Smooth muscle cell (in vitro differentiated cells): ENCODE measurements at regions not wholly inside any gene's neighbourhood (a gene's known extent, or its start where the extent isn't known, plus 50 kb on each side); places are given as distances from the start of the nearest gene placed in this dataset.

Source experiments
- DNase-seq: peaks from one replicate; lab custom pipeline; 2025; ENCODE audit not compliant: unreplicated experiment; lab: John Stamatoyannopoulos, UW
- H2AFZ ChIP-seq: fragments of 200-600 bp; sonication (generic); 2 replicates; pipeline ENCODE4 v1.6.0; 2016; ENCODE audit warnings: antibody characterized with exemption, low read depth, mild to moderate bottlenecking
- H3F3A ChIP-seq: fragments of 200-600 bp; sonication (generic); 2 replicates; pipeline ENCODE4 v1.6.0; 2017; ENCODE audit warnings: antibody characterized with exemption, low read depth
- H3K27ac ChIP-seq: fragments of 200-600 bp; sonication (generic); 2 replicates; pipeline ENCODE4 v1.5.1; 2016; ENCODE audit warnings: low read depth, mild to moderate bottlenecking
- H3K27me3 ChIP-seq: fragments of 200-600 bp; sonication (generic); 2 replicates; pipeline ENCODE4 v1.6.1; 2016; ENCODE audit warnings: low read depth, mild to moderate bottlenecking
- H3K36me3 ChIP-seq: fragments of 200-600 bp; sonication (generic); 2 replicates; pipeline ENCODE4 v1.5.1; 2016; ENCODE audit warnings: low read depth
- H3K4me1 ChIP-seq: fragments of 200-600 bp; sonication (generic); 2 replicates; pipeline ENCODE4 v1.5.1; 2016; ENCODE audit warnings: low read depth
- H3K4me2 ChIP-seq: fragments of 200-600 bp; sonication (generic); 2 replicates; pipeline ENCODE4 v1.6.0; 2016; ENCODE audit warnings: mild to moderate bottlenecking
- H3K4me3 ChIP-seq: fragments of 200-600 bp; sonication (generic); 2 replicates; pipeline ENCODE4 v1.5.1; 2016; ENCODE audit warnings: mild to moderate bottlenecking
- H3K79me2 ChIP-seq: fragments of 200-600 bp; sonication (generic); 2 replicates; pipeline ENCODE4 v1.6.0; 2016; ENCODE audit warnings: low read depth, mild to moderate bottlenecking
- H3K9ac ChIP-seq: fragments of 200-600 bp; sonication (generic); 2 replicates; pipeline ENCODE4 v1.6.0; 2016; ENCODE audit warnings: low read depth
- H3K9me3 ChIP-seq: fragments of 200-600 bp; sonication (generic); replicated peaks from 2 replicates; pipeline ENCODE4 v1.5.1; 2016; ENCODE audit warnings: low read depth
- H4K20me1 ChIP-seq: fragments of 200-600 bp; sonication (generic); 2 replicates; pipeline ENCODE4 v1.6.0; 2016; ENCODE audit warnings: low read depth
- WGBS: methylation state at CpG from one replicate; pipeline ENCODE4 v1.1.7; 2016; ENCODE audit warnings: low lambda C conversion rate; 5-methylcytosine and 5-hydroxymethylcytosine counted together
- TF ChIP-seq, protein P1 (sequence below): fragments of 200-600 bp; sonication (generic); IDR thresholded peaks from 2 replicates; pipeline ENCODE4 v1.5.1; 2017; ENCODE audit warnings: borderline replicate concordance, mild to moderate bottlenecking, antibody characterized with exemption; ENCODE audit not compliant: insufficient read depth, poor library complexity, severe bottlenecking

DNA sequence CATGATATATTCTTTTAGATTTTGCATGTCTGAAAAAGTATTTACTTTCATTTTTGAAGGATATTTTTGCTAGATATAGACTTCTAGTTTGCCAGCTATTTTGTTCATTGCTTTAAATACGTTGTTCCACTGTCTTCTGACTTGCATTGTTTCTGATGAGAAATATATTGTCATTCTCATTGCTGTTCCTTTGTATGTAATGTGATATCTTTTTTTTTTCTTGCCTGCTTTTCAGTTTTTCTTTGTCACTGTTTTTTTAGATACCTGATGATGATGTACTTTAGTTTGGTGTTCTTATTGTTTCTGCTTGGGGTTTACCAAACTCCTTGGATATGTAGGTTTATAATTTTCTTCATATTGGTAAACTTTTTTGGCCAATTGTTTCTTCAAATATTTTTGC is 107.9 kb downstream of the SNAPC1 start:
- no peak for DNase-seq
- Histone ChIP-seq H2AFZ (no peak overlapping the region), H3K4me1 (no peaks in the 10 kb centered on the region), H3K9me3 (peaks cover 8% of the 10 kb centered on the region), H3K79me2 (no peaks in the 10 kb centered on the region), H3F3A (no peaks in the 10 kb centered on the region), H3K27ac (no peak overlapping the region), H3K9ac (no peak overlapping the region), H3K36me3 (no peaks in the 10 kb centered on the region), H3K27me3 (no peaks in the 10 kb centered on the region), H3K4me3 (no peak overlapping the region), H3K4me2 (no peak overlapping the region), H4K20me1 (no peaks in the 10 kb centered on the region)
- TF ChIP-seq, protein P1, sequence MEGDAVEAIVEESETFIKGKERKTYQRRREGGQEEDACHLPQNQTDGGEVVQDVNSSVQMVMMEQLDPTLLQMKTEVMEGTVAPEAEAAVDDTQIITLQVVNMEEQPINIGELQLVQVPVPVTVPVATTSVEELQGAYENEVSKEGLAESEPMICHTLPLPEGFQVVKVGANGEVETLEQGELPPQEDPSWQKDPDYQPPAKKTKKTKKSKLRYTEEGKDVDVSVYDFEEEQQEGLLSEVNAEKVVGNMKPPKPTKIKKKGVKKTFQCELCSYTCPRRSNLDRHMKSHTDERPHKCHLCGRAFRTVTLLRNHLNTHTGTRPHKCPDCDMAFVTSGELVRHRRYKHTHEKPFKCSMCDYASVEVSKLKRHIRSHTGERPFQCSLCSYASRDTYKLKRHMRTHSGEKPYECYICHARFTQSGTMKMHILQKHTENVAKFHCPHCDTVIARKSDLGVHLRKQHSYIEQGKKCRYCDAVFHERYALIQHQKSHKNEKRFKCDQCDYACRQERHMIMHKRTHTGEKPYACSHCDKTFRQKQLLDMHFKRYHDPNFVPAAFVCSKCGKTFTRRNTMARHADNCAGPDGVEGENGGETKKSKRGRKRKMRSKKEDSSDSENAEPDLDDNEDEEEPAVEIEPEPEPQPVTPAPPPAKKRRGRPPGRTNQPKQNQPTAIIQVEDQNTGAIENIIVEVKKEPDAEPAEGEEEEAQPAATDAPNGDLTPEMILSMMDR: no peak
- 92% methylated on average over 1 of the region's 1 CpG for WGBS

DNA sequence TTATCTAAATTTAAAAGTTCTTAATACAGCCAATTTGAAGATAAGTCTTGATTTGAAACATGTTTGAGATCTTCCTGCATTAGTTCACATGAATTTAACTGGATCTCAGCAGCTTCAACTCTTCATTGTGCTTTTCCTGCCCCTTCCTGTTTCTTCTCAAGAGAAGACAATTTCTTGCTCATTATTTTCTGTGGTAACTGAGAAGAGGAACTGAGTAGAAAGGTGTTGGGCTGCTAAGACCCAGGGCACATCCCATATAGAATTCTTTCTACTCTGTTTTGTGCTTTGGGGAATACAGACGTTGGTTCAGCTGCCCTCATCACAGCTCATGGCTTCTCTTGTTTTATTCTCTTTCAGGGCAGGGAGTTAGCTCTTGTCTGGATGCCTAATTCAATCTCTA is 110.2 kb downstream of the SNAPC1 start:
- TF ChIP-seq, protein P1: no peak
- Histone ChIP-seq H4K20me1 (no peaks in the 10 kb centered on the region), H3K79me2 (no peaks in the 10 kb centered on the region), H3K4me3 (no peak overlapping the region), H3K27ac (no peak overlapping the region), H3F3A (no peaks in the 10 kb centered on the region), H3K9me3 (peaks cover 8% of the 10 kb centered on the region), H3K4me1 (no peaks in the 10 kb centered on the region), H3K36me3 (no peaks in the 10 kb centered on the region), H2AFZ (no peak overlapping the region), H3K9ac (no peak overlapping the region), H3K27me3 (no peaks in the 10 kb centered on the region), H3K4me2 (no peak overlapping the region)
- no peak for DNase-seq
- 73% methylated on average over 1 of the region's 1 CpG for WGBS

DNA sequence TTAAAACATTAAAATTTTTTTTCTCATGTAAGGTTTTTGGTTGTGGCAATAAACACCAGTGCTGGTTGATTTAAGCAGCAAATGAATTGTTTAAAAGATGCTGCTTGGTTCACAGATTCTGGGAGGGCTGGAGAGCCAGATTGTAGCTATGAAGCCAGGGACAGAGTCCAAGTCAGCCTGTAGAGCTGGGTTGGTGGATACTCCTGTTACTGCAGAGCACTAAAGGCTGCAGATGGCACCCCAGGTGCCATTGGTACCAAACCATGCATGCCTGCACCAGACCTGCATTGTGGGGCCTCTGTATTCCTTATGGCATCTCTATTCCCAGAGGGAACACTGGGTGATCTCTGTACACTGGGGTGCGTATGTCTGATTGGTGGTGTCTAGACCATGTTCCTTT is 113.3 kb downstream of the SNAPC1 start:
- Histone ChIP-seq H3K4me2 (no peak overlapping the region), H3K79me2 (no peaks in the 10 kb centered on the region), H2AFZ (no peak overlapping the region), H4K20me1 (no peaks in the 10 kb centered on the region), H3K4me1 (no peaks in the 10 kb centered on the region), H3K27ac (no peak overlapping the region), H3K9ac (no peak overlapping the region), H3F3A (no peaks in the 10 kb centered on the region), H3K27me3 (no peaks in the 10 kb centered on the region), H3K4me3 (no peak overlapping the region), H3K9me3 (peaks cover 5% of the 10 kb centered on the region), H3K36me3 (no peaks in the 10 kb centered on the region)
- TF ChIP-seq, protein P1: no peak
- WGBS: 93% methylated on average over 1 of the region's 1 CpG
- no peak for DNase-seq

DNA sequence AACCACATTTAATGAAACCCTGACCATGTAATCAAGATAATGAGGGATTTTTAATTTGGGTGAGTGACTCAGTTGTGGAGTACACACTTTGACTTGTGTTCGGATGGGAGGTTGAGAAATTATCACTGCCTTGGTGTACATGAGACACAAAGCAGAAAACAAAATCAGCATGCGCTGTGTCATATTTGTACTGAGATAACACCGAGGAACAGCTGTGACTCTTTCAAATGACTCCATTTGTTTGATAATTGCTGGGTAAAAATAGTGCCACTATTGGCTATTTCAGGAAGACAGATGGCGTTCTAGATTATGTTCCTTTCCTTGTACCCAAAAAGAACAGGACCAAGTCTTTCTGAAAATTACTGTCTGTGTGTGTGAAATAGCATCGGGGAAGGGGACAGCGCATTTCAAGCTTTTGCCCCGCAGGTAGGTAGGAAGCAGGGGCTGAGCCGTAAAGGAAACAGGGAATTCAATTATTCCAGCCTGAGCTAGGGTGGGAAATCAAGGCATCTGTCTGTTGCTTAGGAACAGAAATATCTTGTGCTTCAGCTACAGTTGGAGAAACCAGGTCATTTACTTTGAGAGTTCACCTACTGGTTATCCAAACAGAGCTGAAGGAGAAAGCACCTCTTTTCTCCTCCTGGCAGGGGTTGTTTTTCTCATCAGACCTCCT is 114.3 kb downstream of the SNAPC1 start:
- H3K27me3 ChIP-seq: no peaks in the 10 kb centered on the region
- no peak for DNase-seq
- H3K36me3 ChIP-seq: no peaks in the 10 kb centered on the region
- no peaks in the 10 kb centered on the region for H4K20me1 ChIP-seq
- H3F3A ChIP-seq: no peaks in the 10 kb centered on the region
- no peak overlapping the region for H3K27ac ChIP-seq
- H3K9ac ChIP-seq: no peak overlapping the region
- no peaks in the 10 kb centered on the region for H3K9me3 ChIP-seq
- no peaks in the 10 kb centered on the region for H3K4me1 ChIP-seq
- TF ChIP-seq, protein P1: no peak
- H3K4me3 ChIP-seq: no peak overlapping the region
- H2AFZ ChIP-seq: no peak overlapping the region
- H3K79me2 ChIP-seq: no peaks in the 10 kb centered on the region
- no peak overlapping the region for H3K4me2 ChIP-seq
- 87% methylated on average over 8 of the region's 8 CpGs for WGBS
